AG10803 (cell line): ENCODE measurements at regions not wholly inside any gene's neighbourhood (a gene's known extent, or its start where the extent isn't known, plus 50 kb on each side); places are given as distances from the start of the nearest gene placed in this dataset.

Source experiments
- DNase-seq: peaks from one replicate; pipeline ENCODE4 v3.0.0; 2010; ENCODE audit warnings: low read depth
- H3K4me3 ChIP-seq: 2 replicates; pipeline ENCODE4 v1.5.1; 2011; ENCODE audit warnings: mild to moderate bottlenecking, low read length, control low read depth
- TF ChIP-seq, protein P1 (sequence below): conservative IDR thresholded peaks from 2 replicates; pipeline ENCODE4 v1.5.1; 2011; ENCODE audit warnings: mild to moderate bottlenecking, low read length, control low read depth, inconsistent platforms

GRCh38 chr12:46523863-46524770 is 151.5 kb upstream of the SLC38A2 start:
- TF ChIP-seq, protein P1, sequence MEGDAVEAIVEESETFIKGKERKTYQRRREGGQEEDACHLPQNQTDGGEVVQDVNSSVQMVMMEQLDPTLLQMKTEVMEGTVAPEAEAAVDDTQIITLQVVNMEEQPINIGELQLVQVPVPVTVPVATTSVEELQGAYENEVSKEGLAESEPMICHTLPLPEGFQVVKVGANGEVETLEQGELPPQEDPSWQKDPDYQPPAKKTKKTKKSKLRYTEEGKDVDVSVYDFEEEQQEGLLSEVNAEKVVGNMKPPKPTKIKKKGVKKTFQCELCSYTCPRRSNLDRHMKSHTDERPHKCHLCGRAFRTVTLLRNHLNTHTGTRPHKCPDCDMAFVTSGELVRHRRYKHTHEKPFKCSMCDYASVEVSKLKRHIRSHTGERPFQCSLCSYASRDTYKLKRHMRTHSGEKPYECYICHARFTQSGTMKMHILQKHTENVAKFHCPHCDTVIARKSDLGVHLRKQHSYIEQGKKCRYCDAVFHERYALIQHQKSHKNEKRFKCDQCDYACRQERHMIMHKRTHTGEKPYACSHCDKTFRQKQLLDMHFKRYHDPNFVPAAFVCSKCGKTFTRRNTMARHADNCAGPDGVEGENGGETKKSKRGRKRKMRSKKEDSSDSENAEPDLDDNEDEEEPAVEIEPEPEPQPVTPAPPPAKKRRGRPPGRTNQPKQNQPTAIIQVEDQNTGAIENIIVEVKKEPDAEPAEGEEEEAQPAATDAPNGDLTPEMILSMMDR: no peak
- peak overlapping the region; percentile 51 for H3K4me3 ChIP-seq
- DNase-seq: peak; percentile 91

GRCh38 chr12:46523446-46523845 is 150.9 kb upstream of the SLC38A2 start:
- TF ChIP-seq, protein P1: no peak
- peak overlapping the region; percentile 51 for H3K4me3 ChIP-seq
- DNase-seq: no peak

GRCh38 chr12:46522071-46522470 is 149.5 kb upstream of the SLC38A2 start:
- H3K4me3 ChIP-seq: no peak overlapping the region
- DNase-seq: peak; percentile 70
- TF ChIP-seq, protein P1: no peak

- TF ChIP-seq, protein P1: no peak
- H3K4me3 ChIP-seq: no peak overlapping the region
- DNase-seq: no peak
These were observed 148.6 kb upstream of the SLC38A2 start for GRCh38 chr12:46521145-46521544.

DNA sequence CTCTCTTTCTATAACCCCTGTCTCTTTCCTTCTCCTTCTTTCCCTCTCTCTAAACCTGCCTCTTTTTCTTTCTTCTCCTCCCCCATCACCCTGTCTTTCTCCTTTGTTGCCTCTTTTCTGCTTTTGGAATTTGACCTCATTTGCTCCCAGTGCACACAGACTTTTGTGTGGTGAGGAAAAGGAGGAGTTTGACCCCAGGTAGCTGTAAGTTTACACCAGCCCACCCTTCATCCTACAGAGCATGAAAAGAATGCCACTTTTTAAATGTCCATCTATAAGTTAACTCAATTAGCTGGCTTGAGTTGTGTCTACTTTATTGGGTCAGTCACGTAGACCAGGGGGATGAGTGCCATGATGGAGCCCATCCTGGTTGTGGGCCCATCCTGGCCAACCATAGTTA is 146.8 kb upstream of the SLC38A2 start:
- TF ChIP-seq, protein P1: no peak
- no peak for DNase-seq
- no peak overlapping the region for H3K4me3 ChIP-seq

- TF ChIP-seq, protein P1: no peak
- peak; percentile 24 for DNase-seq
- H3K4me3 ChIP-seq: no peak overlapping the region
These were observed 146.2 kb upstream of the SLC38A2 start for GRCh38 chr12:46518729-46519128.

DNA sequence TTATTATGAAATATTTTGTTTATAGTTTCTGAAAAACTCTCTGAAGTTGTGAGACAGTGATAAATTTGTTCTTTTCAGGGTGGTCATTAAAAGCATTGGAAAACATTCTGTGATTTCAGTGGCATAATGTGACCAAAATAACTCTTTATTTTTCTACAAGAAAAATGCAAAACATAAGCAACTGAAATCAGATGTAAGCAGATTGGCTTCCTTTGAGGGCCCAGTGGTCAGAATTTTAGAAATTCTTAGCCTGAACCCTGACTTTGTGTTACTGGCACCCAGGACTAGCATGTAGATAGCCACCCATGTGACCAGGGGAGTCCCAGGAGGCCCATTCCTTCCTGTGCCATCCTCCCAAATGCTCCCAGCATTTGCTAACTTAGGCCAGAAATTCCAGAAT is 145.6 kb upstream of the SLC38A2 start:
- H3K4me3 ChIP-seq: no peak overlapping the region
- DNase-seq: peak; percentile 54
- TF ChIP-seq, protein P1: no peak
